Loucy (cell line): ENCODE measurements at regions not wholly inside any gene's neighbourhood (a gene's known extent, or its start where the extent isn't known, plus 50 kb on each side); places are given as distances from the start of the nearest gene placed in this dataset.

Source experiments
- H2AFZ ChIP-seq: fragments of 200-600 bp; sonication (generic); 2 replicates; pipeline ENCODE4 v1.6.0; 2016; ENCODE audit warnings: antibody characterized with exemption, mild to moderate bottlenecking, low read length, moderate library complexity
- H3F3A ChIP-seq: fragments of 200-600 bp; 2 replicates; pipeline ENCODE4 v1.6.0; 2016; ENCODE audit warnings: antibody characterized with exemption, low read depth, mild to moderate bottlenecking
- H3K27me3 ChIP-seq: fragments of 200-600 bp; sonication (generic); 2 replicates; pipeline ENCODE4 v1.6.1; 2014; ENCODE audit warnings: low read length, mild to moderate bottlenecking; ENCODE audit not compliant: insufficient read depth, poor library complexity, severe bottlenecking
- H3K36me3 ChIP-seq: fragments of 200-600 bp; sonication (generic); 2 replicates; pipeline ENCODE4 v1.6.1; 2016; ENCODE audit warnings: low read length; ENCODE audit not compliant: insufficient read depth
- H3K4me1 ChIP-seq: fragments of 200-600 bp; sonication (generic); 2 replicates; pipeline ENCODE4 v1.5.1; 2014; ENCODE audit warnings: low read length, mild to moderate bottlenecking; ENCODE audit not compliant: insufficient read depth, poor library complexity, severe bottlenecking
- H3K4me2 ChIP-seq: fragments of 200-600 bp; sonication (generic); 2 replicates; pipeline ENCODE4 v1.6.0; 2014; ENCODE audit warnings: antibody characterized with exemption, low read length, low read depth, mild to moderate bottlenecking; ENCODE audit not compliant: poor library complexity, severe bottlenecking
- H3K4me3 ChIP-seq: fragments of 200-600 bp; sonication (generic); 2 replicates; pipeline ENCODE4 v1.5.1; 2014; ENCODE audit warnings: low read length, mild to moderate bottlenecking, mixed read lengths; ENCODE audit not compliant: poor library complexity, severe bottlenecking
- H3K79me2 ChIP-seq: fragments of 200-600 bp; sonication (generic); 2 replicates; pipeline ENCODE4 v1.6.1; 2014; ENCODE audit warnings: low read length; ENCODE audit not compliant: insufficient read depth
- H3K9ac ChIP-seq: fragments of 200-600 bp; sonication (generic); 2 replicates; pipeline ENCODE4 v1.6.0; 2014; ENCODE audit warnings: mild to moderate bottlenecking, low read depth, low read length, moderate library complexity; ENCODE audit not compliant: poor library complexity, severe bottlenecking
- H3K9me2 ChIP-seq: fragments of 200-600 bp; sonication (generic); replicated peaks from 2 replicates; pipeline ENCODE4 v1.6.1; 2016; ENCODE audit warnings: low read depth, low read length, mixed read lengths
- H3K9me3 ChIP-seq: fragments of 200-600 bp; sonication (generic); 2 replicates; pipeline ENCODE4 v1.6.1; 2014; ENCODE audit warnings: mild to moderate bottlenecking, antibody characterized with exemption, low read length, low read depth; ENCODE audit not compliant: insufficient read depth
- H4K20me1 ChIP-seq: fragments of 200-600 bp; sonication (generic); 2 replicates; pipeline ENCODE4 v1.6.0; 2014; ENCODE audit warnings: antibody characterized with exemption, low read length, mild to moderate bottlenecking; ENCODE audit not compliant: insufficient read depth, poor library complexity, severe bottlenecking
- EZH2phosphoT487 ChIP-seq: fragments of 200-600 bp; IDR thresholded peaks from 2 replicates; pipeline ENCODE4 v1.6.1; 2018; ENCODE audit warnings: antibody characterized with exemption, mild to moderate bottlenecking, moderate library complexity, borderline replicate concordance
- TF ChIP-seq, protein P1 (sequence below): fragments of 200-600 bp; sonication (generic); conservative IDR thresholded peaks from 2 replicates; pipeline ENCODE4 v1.5.1; 2014; ENCODE audit warnings: mild to moderate bottlenecking, antibody characterized with exemption, low read length

DNA sequence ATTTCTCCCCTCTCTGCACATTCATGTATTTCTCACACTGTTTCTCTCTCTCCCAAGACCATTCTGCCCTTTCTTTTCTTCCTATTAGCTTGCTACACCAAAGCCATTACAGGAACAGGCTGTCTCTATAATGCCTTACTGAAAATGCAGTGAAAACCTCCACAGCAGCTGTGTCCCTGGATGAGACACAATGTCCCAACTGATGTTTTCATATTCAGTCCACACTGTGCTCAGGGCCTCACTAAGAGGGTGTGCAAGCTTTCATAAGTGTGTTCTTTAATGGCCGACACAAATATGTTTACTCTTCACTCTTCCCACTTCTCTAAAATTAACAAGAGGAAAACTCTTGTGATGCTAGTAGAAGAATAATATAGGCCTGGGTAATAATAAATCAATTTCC is 163.4 kb downstream of the KCTD12 start:
- Histone ChIP-seq H3F3A (no peaks in the 10 kb centered on the region), H3K9me2 (no peaks in the 10 kb centered on the region), H3K36me3 (no peaks in the 10 kb centered on the region), H2AFZ (no peak overlapping the region), H3K9ac (no peak overlapping the region), H3K79me2 (no peaks in the 10 kb centered on the region), H3K9me3 (no peaks in the 10 kb centered on the region), H3K4me2 (peak overlapping the region; percentile 47), H3K4me3 (no peak overlapping the region), H3K4me1 (peaks cover 19% of the 10 kb centered on the region), H4K20me1 (no peaks in the 10 kb centered on the region), H3K27me3 (no peaks in the 10 kb centered on the region)
- TF ChIP-seq, protein P1, sequence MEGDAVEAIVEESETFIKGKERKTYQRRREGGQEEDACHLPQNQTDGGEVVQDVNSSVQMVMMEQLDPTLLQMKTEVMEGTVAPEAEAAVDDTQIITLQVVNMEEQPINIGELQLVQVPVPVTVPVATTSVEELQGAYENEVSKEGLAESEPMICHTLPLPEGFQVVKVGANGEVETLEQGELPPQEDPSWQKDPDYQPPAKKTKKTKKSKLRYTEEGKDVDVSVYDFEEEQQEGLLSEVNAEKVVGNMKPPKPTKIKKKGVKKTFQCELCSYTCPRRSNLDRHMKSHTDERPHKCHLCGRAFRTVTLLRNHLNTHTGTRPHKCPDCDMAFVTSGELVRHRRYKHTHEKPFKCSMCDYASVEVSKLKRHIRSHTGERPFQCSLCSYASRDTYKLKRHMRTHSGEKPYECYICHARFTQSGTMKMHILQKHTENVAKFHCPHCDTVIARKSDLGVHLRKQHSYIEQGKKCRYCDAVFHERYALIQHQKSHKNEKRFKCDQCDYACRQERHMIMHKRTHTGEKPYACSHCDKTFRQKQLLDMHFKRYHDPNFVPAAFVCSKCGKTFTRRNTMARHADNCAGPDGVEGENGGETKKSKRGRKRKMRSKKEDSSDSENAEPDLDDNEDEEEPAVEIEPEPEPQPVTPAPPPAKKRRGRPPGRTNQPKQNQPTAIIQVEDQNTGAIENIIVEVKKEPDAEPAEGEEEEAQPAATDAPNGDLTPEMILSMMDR = no peak

DNA sequence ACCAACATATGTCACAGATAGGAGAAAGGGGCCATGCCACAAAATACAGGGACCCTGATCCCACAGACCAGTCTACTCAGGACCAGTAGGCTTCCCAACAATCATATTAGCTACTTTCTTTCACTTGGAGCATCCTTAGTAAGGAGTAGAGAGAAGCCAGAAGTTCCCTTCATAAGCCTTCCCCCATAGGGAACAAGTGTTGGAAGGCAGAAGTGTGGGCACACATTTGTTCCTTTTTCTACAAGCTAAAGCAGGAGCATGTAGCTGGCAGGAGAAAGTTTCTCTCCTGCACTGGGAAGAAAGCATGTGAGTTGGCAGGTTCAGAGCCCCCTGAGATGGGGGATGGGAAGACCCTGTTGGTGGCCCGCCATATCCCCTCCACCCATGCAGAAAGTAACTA is 165.4 kb downstream of the KCTD12 start:
- H3K4me2 ChIP-seq = no peak overlapping the region
- H3K9me2 ChIP-seq = no peaks in the 10 kb centered on the region
- peaks cover 19% of the 10 kb centered on the region for H3K4me1 ChIP-seq
- H3F3A ChIP-seq = no peaks in the 10 kb centered on the region
- no peaks in the 10 kb centered on the region for H3K36me3 ChIP-seq
- H2AFZ ChIP-seq = no peak overlapping the region
- TF ChIP-seq, protein P1 = no peak
- TF ChIP-seq EZH2phosphoT487 = no peak
- no peaks in the 10 kb centered on the region for H3K9me3 ChIP-seq
- H3K9ac ChIP-seq = no peak overlapping the region
- H3K4me3 ChIP-seq = no peak overlapping the region
- no peaks in the 10 kb centered on the region for H3K79me2 ChIP-seq
- H3K27me3 ChIP-seq = no peaks in the 10 kb centered on the region
- no peaks in the 10 kb centered on the region for H4K20me1 ChIP-seq

DNA sequence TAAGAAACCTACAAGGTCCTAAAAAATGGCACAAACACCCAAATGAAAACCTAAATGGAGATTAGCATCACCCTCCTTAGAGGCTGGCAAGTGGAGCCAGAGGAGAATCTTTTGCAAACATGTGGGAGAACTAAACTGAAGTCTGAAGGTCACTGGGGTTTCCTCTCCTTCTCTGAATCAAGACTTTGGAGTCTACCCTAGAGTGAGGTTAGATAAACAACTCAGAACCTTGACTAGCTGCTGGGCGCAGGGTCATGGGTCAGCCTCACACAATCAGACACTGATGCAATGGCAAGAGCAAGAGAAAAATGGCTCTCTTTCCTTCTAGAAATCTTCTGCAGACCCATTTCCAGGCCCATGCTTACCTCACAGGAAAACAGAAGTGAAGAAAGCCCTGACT is 165.8 kb downstream of the KCTD12 start:
- Histone ChIP-seq H3F3A (no peaks in the 10 kb centered on the region), H3K9me2 (no peaks in the 10 kb centered on the region), H2AFZ (no peak overlapping the region)

More for the DNA sequence above, 165.8 kb downstream of the KCTD12 start:
- Histone ChIP-seq H3K79me2 (no peaks in the 10 kb centered on the region), H3K4me2 (no peak overlapping the region), H3K9me3 (no peaks in the 10 kb centered on the region), H3K4me3 (no peak overlapping the region), H3K9ac (no peak overlapping the region), H3K27me3 (no peaks in the 10 kb centered on the region), H4K20me1 (no peaks in the 10 kb centered on the region), H3K36me3 (no peaks in the 10 kb centered on the region), H3K4me1 (peaks cover 19% of the 10 kb centered on the region)
- no peak for TF ChIP-seq EZH2phosphoT487
- TF ChIP-seq, protein P1 = no peak
